Erythroblast (primary cell): ENCODE measurements at regions not wholly inside any gene's neighbourhood (a gene's known extent, or its start where the extent isn't known, plus 50 kb on each side); places are given as distances from the start of the nearest gene placed in this dataset.

ENCODE experiments used
- GATA1 ChIP-seq: IDR thresholded peaks from 2 replicates; pipeline ENCODE4 v1.6.1; 2011; ENCODE audit warnings: low read depth, mild to moderate bottlenecking, control low read depth, low read length, moderate library complexity
- POLR2A ChIP-seq: IDR thresholded peaks from 2 replicates; pipeline ENCODE4 v1.6.1; 2011; ENCODE audit warnings: mild to moderate bottlenecking, low read length

DNA sequence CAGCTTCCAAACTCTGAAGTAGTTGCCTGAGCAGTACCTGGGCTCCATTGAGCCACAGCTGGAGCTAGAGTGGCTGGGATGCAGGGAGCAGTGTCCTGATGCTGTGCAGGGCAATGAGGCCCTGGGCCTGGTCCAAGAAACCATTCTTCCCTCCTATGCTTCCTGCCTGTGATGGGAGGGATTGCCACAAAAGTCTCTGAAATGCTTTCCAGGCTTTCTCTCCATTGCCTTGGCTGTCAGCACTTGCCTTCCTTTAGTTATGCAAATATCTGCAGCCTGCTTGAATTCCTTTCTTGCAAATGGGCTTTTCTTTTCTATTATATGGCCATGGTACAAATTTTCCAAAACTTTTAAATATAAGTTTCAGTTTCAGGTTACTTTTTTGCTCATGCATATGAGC, 972.2 kb upstream of the MBL2 start:
- TF ChIP-seq POLR2A (no peak), GATA1 (no peak)
